ENCODE measurements at regions not wholly inside any gene's neighbourhood (a gene's known extent, or its start where the extent isn't known, plus 50 kb on each side); places are given as distances from the start of the nearest gene placed in this dataset.

DNA sequence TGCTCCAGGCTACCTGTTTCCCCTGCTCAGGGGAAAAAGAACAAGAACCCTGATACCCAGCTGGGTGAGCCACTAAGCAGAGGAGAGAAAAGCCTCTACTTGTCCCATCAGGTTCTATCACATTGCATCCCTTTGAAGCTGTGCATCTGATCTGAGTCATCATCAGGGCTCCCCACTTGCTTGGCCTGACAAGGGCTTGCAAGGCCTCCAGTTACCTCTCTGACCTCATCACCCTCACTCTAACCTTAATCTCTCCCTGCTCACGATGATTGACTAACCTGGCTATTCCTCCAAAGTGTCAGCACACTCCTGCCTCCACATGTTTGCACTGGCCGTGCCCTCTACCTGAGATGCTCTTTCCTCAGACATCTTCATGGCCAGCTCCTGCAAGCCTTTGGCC, 309.5 kb upstream of the CHD6 start:
- Mint-ChIP-seq H3K4me3 (no peak overlapping the region), H3K27ac (no peak overlapping the region), H3K9me3 (peaks cover 89% of the 10 kb centered on the region), H3K36me3 (ENCODE audit: low read depth) (peaks cover 25% of the 10 kb centered on the region), H3K27me3 (ENCODE audit: insufficient read depth, low read depth, poor library complexity) (no peaks in the 10 kb centered on the region), H3K4me1 (no peaks in the 10 kb centered on the region)
- no peaks in the 10 kb centered on the region for H4K20me1 ChIP-seq (replicated peaks; ENCODE audit: insufficient read depth)
- H3K4me1 ChIP-seq (ENCODE audit: insufficient read depth) = no peaks in the 10 kb centered on the region
- H3K4me2 ChIP-seq = no peak overlapping the region
- H3K27me3 ChIP-seq (ENCODE audit: insufficient read depth) = no peaks in the 10 kb centered on the region
- no peaks in the 10 kb centered on the region for H3K9me2 ChIP-seq (ENCODE audit: insufficient read depth)
- H3K4me3 ChIP-seq = no peak overlapping the region
- H3K79me2 ChIP-seq (replicated peaks; ENCODE audit: insufficient read depth) = no peaks in the 10 kb centered on the region
- DNase-seq (ENCODE audit: low spot score) (no peak), ATAC-seq (no peak)
- H2AFZ ChIP-seq = no peak overlapping the region
- no peak overlapping the region for H3K27ac ChIP-seq (ENCODE audit: low read depth)
- no peaks in the 10 kb centered on the region for H3K36me3 ChIP-seq (ENCODE audit: insufficient read depth)
- TF ChIP-seq STAT1 (IDR thresholded peaks at IDR 0.05; ENCODE audit: unreplicated experiment) = no peak
- TF ChIP-seq EZH2 (IDR thresholded peaks at IDR 0.05; ENCODE audit: low read depth, unreplicated experiment) = no peak
- TF ChIP-seq, protein P1, sequence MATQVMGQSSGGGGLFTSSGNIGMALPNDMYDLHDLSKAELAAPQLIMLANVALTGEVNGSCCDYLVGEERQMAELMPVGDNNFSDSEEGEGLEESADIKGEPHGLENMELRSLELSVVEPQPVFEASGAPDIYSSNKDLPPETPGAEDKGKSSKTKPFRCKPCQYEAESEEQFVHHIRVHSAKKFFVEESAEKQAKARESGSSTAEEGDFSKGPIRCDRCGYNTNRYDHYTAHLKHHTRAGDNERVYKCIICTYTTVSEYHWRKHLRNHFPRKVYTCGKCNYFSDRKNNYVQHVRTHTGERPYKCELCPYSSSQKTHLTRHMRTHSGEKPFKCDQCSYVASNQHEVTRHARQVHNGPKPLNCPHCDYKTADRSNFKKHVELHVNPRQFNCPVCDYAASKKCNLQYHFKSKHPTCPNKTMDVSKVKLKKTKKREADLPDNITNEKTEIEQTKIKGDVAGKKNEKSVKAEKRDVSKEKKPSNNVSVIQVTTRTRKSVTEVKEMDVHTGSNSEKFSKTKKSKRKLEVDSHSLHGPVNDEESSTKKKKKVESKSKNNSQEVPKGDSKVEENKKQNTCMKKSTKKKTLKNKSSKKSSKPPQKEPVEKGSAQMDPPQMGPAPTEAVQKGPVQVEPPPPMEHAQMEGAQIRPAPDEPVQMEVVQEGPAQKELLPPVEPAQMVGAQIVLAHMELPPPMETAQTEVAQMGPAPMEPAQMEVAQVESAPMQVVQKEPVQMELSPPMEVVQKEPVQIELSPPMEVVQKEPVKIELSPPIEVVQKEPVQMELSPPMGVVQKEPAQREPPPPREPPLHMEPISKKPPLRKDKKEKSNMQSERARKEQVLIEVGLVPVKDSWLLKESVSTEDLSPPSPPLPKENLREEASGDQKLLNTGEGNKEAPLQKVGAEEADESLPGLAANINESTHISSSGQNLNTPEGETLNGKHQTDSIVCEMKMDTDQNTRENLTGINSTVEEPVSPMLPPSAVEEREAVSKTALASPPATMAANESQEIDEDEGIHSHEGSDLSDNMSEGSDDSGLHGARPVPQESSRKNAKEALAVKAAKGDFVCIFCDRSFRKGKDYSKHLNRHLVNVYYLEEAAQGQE (IDR thresholded peaks at IDR 0.05; ENCODE audit: unreplicated experiment) = no peak
- TF ChIP-seq JUNB (IDR thresholded peaks at IDR 0.05; ENCODE audit: unreplicated experiment) = no peak
- TF ChIP-seq, protein P2, sequence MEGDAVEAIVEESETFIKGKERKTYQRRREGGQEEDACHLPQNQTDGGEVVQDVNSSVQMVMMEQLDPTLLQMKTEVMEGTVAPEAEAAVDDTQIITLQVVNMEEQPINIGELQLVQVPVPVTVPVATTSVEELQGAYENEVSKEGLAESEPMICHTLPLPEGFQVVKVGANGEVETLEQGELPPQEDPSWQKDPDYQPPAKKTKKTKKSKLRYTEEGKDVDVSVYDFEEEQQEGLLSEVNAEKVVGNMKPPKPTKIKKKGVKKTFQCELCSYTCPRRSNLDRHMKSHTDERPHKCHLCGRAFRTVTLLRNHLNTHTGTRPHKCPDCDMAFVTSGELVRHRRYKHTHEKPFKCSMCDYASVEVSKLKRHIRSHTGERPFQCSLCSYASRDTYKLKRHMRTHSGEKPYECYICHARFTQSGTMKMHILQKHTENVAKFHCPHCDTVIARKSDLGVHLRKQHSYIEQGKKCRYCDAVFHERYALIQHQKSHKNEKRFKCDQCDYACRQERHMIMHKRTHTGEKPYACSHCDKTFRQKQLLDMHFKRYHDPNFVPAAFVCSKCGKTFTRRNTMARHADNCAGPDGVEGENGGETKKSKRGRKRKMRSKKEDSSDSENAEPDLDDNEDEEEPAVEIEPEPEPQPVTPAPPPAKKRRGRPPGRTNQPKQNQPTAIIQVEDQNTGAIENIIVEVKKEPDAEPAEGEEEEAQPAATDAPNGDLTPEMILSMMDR (conservative IDR thresholded peaks at IDR 0.05; ENCODE audit: low read depth in 2 of 2) = no peak
- TF ChIP-seq, protein P3, sequence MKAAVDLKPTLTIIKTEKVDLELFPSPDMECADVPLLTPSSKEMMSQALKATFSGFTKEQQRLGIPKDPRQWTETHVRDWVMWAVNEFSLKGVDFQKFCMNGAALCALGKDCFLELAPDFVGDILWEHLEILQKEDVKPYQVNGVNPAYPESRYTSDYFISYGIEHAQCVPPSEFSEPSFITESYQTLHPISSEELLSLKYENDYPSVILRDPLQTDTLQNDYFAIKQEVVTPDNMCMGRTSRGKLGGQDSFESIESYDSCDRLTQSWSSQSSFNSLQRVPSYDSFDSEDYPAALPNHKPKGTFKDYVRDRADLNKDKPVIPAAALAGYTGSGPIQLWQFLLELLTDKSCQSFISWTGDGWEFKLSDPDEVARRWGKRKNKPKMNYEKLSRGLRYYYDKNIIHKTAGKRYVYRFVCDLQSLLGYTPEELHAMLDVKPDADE (IDR thresholded peaks at IDR 0.05) = no peak
- no peaks in the 10 kb centered on the region for H3F3A ChIP-seq (replicated peaks; ENCODE audit: low read depth)

DNA sequence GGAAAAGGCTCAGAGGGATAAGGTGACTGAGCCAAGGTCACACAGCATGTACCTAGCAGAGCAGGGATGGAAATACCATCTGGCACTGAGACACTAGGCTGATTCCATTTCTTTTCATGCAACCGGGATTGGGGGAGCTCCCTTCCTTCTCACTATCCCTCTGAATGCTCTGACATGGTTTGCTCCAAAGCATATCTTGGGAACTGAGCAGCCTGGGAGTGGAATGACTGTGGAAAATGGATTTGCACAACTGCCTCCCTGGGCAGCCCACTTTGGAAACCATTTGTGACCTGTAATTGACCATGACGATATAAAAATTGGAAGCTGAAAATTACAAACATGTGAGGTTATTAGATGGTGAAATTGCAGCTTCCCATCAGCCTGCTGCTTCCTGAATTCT, 309.0 kb upstream of the CHD6 start:
- Mint-ChIP-seq H3K36me3 (ENCODE audit: low read depth) (peaks cover 27% of the 10 kb centered on the region), H3K9me3 (peaks cover 88% of the 10 kb centered on the region), H3K27me3 (ENCODE audit: insufficient read depth, low read depth, poor library complexity) (no peaks in the 10 kb centered on the region), H3K27ac (no peak overlapping the region), H3K4me3 (no peak overlapping the region), H3K4me1 (no peaks in the 10 kb centered on the region)
- H3K27ac ChIP-seq (ENCODE audit: low read depth) = no peak overlapping the region
- no peaks in the 10 kb centered on the region for H3K79me2 ChIP-seq (replicated peaks; ENCODE audit: insufficient read depth)
- ATAC-seq (no peak), DNase-seq (ENCODE audit: low spot score) (no peak)
- no peaks in the 10 kb centered on the region for H4K20me1 ChIP-seq (replicated peaks; ENCODE audit: insufficient read depth)
- no peaks in the 10 kb centered on the region for H3K9me2 ChIP-seq (ENCODE audit: insufficient read depth)
- no peaks in the 10 kb centered on the region for H3K36me3 ChIP-seq (ENCODE audit: insufficient read depth)
- H3K4me2 ChIP-seq = no peak overlapping the region
- H3F3A ChIP-seq (replicated peaks; ENCODE audit: low read depth) = no peaks in the 10 kb centered on the region
- no peaks in the 10 kb centered on the region for H3K27me3 ChIP-seq (ENCODE audit: insufficient read depth)
- no peaks in the 10 kb centered on the region for H3K4me1 ChIP-seq (ENCODE audit: insufficient read depth)
- no peak overlapping the region for H2AFZ ChIP-seq
- no peak overlapping the region for H3K4me3 ChIP-seq
- TF ChIP-seq, protein P1 (IDR thresholded peaks at IDR 0.05; ENCODE audit: unreplicated experiment) = no peak
- TF ChIP-seq STAT1 (IDR thresholded peaks at IDR 0.05; ENCODE audit: unreplicated experiment) = no peak
- TF ChIP-seq CREB1 (CRISPR knock-in tag; IDR thresholded peaks at IDR 0.05; ENCODE audit: low read depth) = no peak
- no peak for TF ChIP-seq EZH2 (IDR thresholded peaks at IDR 0.05; ENCODE audit: low read depth, unreplicated experiment)
- TF ChIP-seq, protein P3 (IDR thresholded peaks at IDR 0.05) = no peak
- no peak for TF ChIP-seq NANOG (IDR thresholded peaks at IDR 0.05; ENCODE audit: borderline replicate concordance)
- TF ChIP-seq POLR2AphosphoS5 (IDR thresholded peaks at IDR 0.05; ENCODE audit: low read depth) = no peak
- no peak for TF ChIP-seq ZNF114 (CRISPR knock-in tag; IDR thresholded peaks at IDR 0.05)
- no peak for TF ChIP-seq EZH2phosphoT487 (IDR thresholded peaks at IDR 0.05; ENCODE audit: unreplicated experiment)
- TF ChIP-seq JUNB (IDR thresholded peaks at IDR 0.05; ENCODE audit: unreplicated experiment) = no peak
- no peak for TF ChIP-seq ZNF331 (CRISPR knock-in tag; IDR thresholded peaks at IDR 0.05; ENCODE audit: low read depth)
